Sigmoid colon (tissue), 4 donors: ENCODE measurements at regions not wholly inside any gene's neighbourhood (a gene's known extent, or its start where the extent isn't known, plus 50 kb on each side); places are given as distances from the start of the nearest gene placed in this dataset.
"Not testable (repeated sequence)": the region's sequence is repeated elsewhere in the genome, so short reads cannot be mapped to it uniquely, and the experiment has no call there.

Experiments used
- EP300 ChIP-seq, 4 donors: sonication (generic); formaldehyde crosslinking; IDR thresholded peaks; one replicate each; pipeline ENCODE4 v1.6.1; 2017; ENCODE audit warnings: antibody characterized with exemption in 4 of 4
- TF ChIP-seq, protein P1 (sequence below), 4 experiments: fragments of 450-650 bp in 3 of 4; fragments of 200-600 bp in 1 of 4; IDR thresholded peaks; one replicate each; pipeline ENCODE4 v1.5.1; 2016 to 2019; ENCODE audit warnings: antibody characterized with exemption in 4 of 4, mild to moderate bottlenecking in 3 of 4, moderate library complexity in 2 of 4

DNA sequence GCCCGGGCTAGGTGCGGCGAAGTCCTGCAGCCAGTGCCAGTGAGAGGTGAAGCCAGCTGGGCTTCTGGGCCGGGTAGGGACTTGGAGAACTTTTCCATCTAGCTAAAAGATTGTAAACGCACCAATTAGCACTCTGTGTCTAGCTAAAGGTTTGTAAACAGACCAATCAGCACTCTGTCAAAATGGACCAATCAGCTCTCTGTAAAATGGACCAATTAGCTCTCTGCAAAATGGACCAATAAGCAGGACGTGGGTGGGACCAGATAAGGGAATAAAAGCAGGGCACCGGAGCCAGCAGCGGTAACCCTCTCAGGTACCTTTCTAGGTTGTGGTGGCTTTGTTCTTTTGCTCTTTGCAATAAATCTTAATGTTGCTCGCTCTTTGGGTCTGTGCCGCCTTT, 195.1 kb downstream of the ANKRD30BL start:
- TF ChIP-seq, protein P1, sequence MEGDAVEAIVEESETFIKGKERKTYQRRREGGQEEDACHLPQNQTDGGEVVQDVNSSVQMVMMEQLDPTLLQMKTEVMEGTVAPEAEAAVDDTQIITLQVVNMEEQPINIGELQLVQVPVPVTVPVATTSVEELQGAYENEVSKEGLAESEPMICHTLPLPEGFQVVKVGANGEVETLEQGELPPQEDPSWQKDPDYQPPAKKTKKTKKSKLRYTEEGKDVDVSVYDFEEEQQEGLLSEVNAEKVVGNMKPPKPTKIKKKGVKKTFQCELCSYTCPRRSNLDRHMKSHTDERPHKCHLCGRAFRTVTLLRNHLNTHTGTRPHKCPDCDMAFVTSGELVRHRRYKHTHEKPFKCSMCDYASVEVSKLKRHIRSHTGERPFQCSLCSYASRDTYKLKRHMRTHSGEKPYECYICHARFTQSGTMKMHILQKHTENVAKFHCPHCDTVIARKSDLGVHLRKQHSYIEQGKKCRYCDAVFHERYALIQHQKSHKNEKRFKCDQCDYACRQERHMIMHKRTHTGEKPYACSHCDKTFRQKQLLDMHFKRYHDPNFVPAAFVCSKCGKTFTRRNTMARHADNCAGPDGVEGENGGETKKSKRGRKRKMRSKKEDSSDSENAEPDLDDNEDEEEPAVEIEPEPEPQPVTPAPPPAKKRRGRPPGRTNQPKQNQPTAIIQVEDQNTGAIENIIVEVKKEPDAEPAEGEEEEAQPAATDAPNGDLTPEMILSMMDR (IDR thresholded peaks at IDR 0.05): not testable (repeated sequence)
- not testable (repeated sequence) for TF ChIP-seq EP300 (IDR thresholded peaks at IDR 0.05)
